ENCODE measurements at regions not wholly inside any gene's neighbourhood (a gene's known extent, or its start where the extent isn't known, plus 50 kb on each side); places are given as distances from the start of the nearest gene placed in this dataset.

GRCh38 chr1:195243492-195243891 is 1364.7 kb downstream of the KCNT2 start:
- Histone ChIP-seq H3K4me2 (ENCODE audit: low read length) (no peak overlapping the region), H3K9me2 (ENCODE audit: low read depth, low read length) (no peaks in the 10 kb centered on the region), H3K27ac (ENCODE audit: low read depth, low read length, poor library complexity, severe bottlenecking) (no peak overlapping the region), H3K9me3 (ENCODE audit: low read length) (no peaks in the 10 kb centered on the region), H3K4me1 (ENCODE audit: insufficient read depth, low read length, severe bottlenecking) (no peaks in the 10 kb centered on the region), H3K27me3 (ENCODE audit: insufficient read depth, low read length) (no peaks in the 10 kb centered on the region), H2AFZ (ENCODE audit: low read length) (no peak overlapping the region), H4K20me1 (ENCODE audit: insufficient read depth, low read length) (no peaks in the 10 kb centered on the region), H3K79me2 (ENCODE audit: insufficient read depth, low read length) (no peaks in the 10 kb centered on the region), H3K36me3 (ENCODE audit: insufficient read depth, low read length) (no peaks in the 10 kb centered on the region), H3F3A (ENCODE audit: insufficient read depth, low read length) (no peaks in the 10 kb centered on the region), H3K9ac (ENCODE audit: low read length) (no peak overlapping the region), H3K4me3 (ENCODE audit: low read depth, low read length, poor library complexity, severe bottlenecking) (no peak overlapping the region)
- no peak for TF ChIP-seq CTCF (IDR thresholded peaks at IDR 0.05; ENCODE audit: low read length)
- TF ChIP-seq EZH2 (IDR thresholded peaks at IDR 0.05; ENCODE audit: borderline replicate concordance, low read length) = no peak

DNA sequence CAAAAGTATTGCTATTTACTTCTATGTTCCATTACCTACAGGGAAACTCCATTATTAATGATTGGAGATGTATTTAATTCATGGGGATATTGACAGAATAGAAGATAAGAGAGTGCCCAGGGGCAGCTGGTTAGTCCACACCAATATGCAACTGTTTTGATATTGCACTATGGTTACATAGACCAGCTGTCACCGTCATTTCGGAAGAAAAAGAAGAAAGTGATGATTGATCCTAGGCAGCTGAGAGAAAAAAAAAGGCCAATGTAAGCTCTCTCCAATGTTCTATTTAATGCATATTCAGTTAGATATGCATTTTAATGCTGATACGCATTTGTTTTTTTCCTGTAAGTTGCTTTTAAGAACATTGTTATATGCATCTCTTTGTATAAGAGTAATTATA is 1367.2 kb downstream of the KCNT2 start:
- no peaks in the 10 kb centered on the region for H3K4me1 ChIP-seq (ENCODE audit: insufficient read depth, low read length, severe bottlenecking)
- no peaks in the 10 kb centered on the region for H3K79me2 ChIP-seq (ENCODE audit: insufficient read depth, low read length)
- H3K4me3 ChIP-seq (ENCODE audit: low read depth, low read length, poor library complexity, severe bottlenecking) = no peak overlapping the region
- H3K4me2 ChIP-seq (ENCODE audit: low read length) = no peak overlapping the region
- H3K9ac ChIP-seq (ENCODE audit: low read length) = no peak overlapping the region
- no peak overlapping the region for H3K27ac ChIP-seq (ENCODE audit: low read depth, low read length, poor library complexity, severe bottlenecking)
- H3F3A ChIP-seq (ENCODE audit: insufficient read depth, low read length) = no peaks in the 10 kb centered on the region
- no peaks in the 10 kb centered on the region for H3K27me3 ChIP-seq (ENCODE audit: insufficient read depth, low read length)
- no peaks in the 10 kb centered on the region for H3K36me3 ChIP-seq (ENCODE audit: insufficient read depth, low read length)
- TF ChIP-seq CTCF (IDR thresholded peaks at IDR 0.05; ENCODE audit: low read length) (no peak), EZH2 (IDR thresholded peaks at IDR 0.05; ENCODE audit: borderline replicate concordance, low read length) (no peak)
- H3K9me2 ChIP-seq (ENCODE audit: low read depth, low read length) = no peaks in the 10 kb centered on the region
- peaks cover 9% of the 10 kb centered on the region; the same call in 1 of the 2 replicates for H3K9me3 ChIP-seq (ENCODE audit: low read length)
- no peaks in the 10 kb centered on the region for H4K20me1 ChIP-seq (ENCODE audit: insufficient read depth, low read length)
- H2AFZ ChIP-seq (ENCODE audit: low read length) = no peak overlapping the region

- Histone ChIP-seq H2AFZ (ENCODE audit: low read length) (no peak overlapping the region), H3K36me3 (ENCODE audit: insufficient read depth, low read length) (no peaks in the 10 kb centered on the region), H3F3A (ENCODE audit: insufficient read depth, low read length) (no peaks in the 10 kb centered on the region), H3K4me2 (ENCODE audit: low read length) (no peak overlapping the region), H3K27ac (ENCODE audit: low read depth, low read length, poor library complexity, severe bottlenecking) (no peak overlapping the region), H3K27me3 (ENCODE audit: insufficient read depth, low read length) (no peaks in the 10 kb centered on the region), H3K9ac (ENCODE audit: low read length) (no peak overlapping the region), H4K20me1 (ENCODE audit: insufficient read depth, low read length) (no peaks in the 10 kb centered on the region), H3K79me2 (ENCODE audit: insufficient read depth, low read length) (no peaks in the 10 kb centered on the region), H3K4me1 (ENCODE audit: insufficient read depth, low read length, severe bottlenecking) (no peaks in the 10 kb centered on the region), H3K9me2 (ENCODE audit: low read depth, low read length) (no peaks in the 10 kb centered on the region), H3K9me3 (ENCODE audit: low read length) (peaks cover 9% of the 10 kb centered on the region; the same call in 1 of the 2 replicates), H3K4me3 (ENCODE audit: low read depth, low read length, poor library complexity, severe bottlenecking) (no peak overlapping the region)
- TF ChIP-seq CTCF (IDR thresholded peaks at IDR 0.05; ENCODE audit: low read length) = no peak
- no peak for TF ChIP-seq EZH2 (IDR thresholded peaks at IDR 0.05; ENCODE audit: borderline replicate concordance, low read length)
Observed at GRCh38 chr1:195238313-195238712, 1369.9 kb downstream of the KCNT2 start.
